Peyer's patch (tissue), 4 donors: ENCODE measurements at regions not wholly inside any gene's neighbourhood (a gene's known extent, or its start where the extent isn't known, plus 50 kb on each side); places are given as distances from the start of the nearest gene placed in this dataset.

Source experiments
- DNase-seq, 3 donors: peaks; one replicate each; pipeline ENCODE4 v3.0.0-alpha.2; 2017 to 2019
- H3K27ac ChIP-seq, 4 donors: fragments of 200-600 bp; sonication (generic); one replicate each; pipeline ENCODE4 v1.5.1; 2016 to 2019
- H3K27me3 ChIP-seq, 2 donors: fragments of 200-600 bp; sonication (generic); one replicate each; pipeline ENCODE4 v1.5.1; 2019
- H3K36me3 ChIP-seq, 3 donors: fragments of 200-600 bp; sonication (generic); one replicate each; pipeline ENCODE4 v1.5.1; 2016 to 2019
- H3K4me1 ChIP-seq, 4 donors: fragments of 200-600 bp; sonication (generic); one replicate each; pipeline ENCODE4 v1.5.1; 2016 to 2019
- H3K4me3 ChIP-seq, 4 donors: fragments of 200-600 bp; sonication (generic); 1 replicate in 3 of 4; 2 replicates in 1 of 4; pipeline ENCODE4 v1.5.1; 2016 to 2019; ENCODE audit warnings: mild to moderate bottlenecking in 1 of 4
- H3K9me3 ChIP-seq, 4 donors: fragments of 200-600 bp; sonication (generic); one replicate each; pipeline ENCODE4 v1.5.1; 2016 to 2019; ENCODE audit warnings: mild to moderate bottlenecking in 1 of 4
- CTCF ChIP-seq, 6 experiments: fragments of 450-650 bp in 4 of 6; fragments of 200-600 bp in 2 of 6; sonication (generic) in 1 of 6; IDR thresholded peaks; one replicate each; pipeline ENCODE4 v1.5.1; 2017 to 2019; ENCODE audit warnings: antibody characterized with exemption in 6 of 6, mild to moderate bottlenecking in 3 of 6, moderate library complexity in 1 of 6
- POLR2A ChIP-seq, 2 donors: fragments of 450-650 bp; IDR thresholded peaks; one replicate each; pipeline ENCODE4 v1.5.1; 2017; ENCODE audit warnings: antibody characterized with exemption in 2 of 2, mild to moderate bottlenecking in 2 of 2, moderate library complexity in 2 of 2

- DNase-seq, result no peak
- Histone ChIP-seq H3K36me3 (no peaks in the 10 kb centered on the region), H3K27me3 (no peaks in the 10 kb centered on the region), H3K27ac (no peak overlapping the region), H3K9me3 (no peaks in the 10 kb centered on the region), H3K4me1 (no peaks in the 10 kb centered on the region), H3K4me3 (no peak overlapping the region)
- TF ChIP-seq CTCF (IDR thresholded peaks at IDR 0.05), result no peak
- TF ChIP-seq POLR2A (IDR thresholded peaks at IDR 0.05), result no peak
Observed at GRCh38 chr15:47394286-47394809, 323.0 kb upstream of the SEMA6D start.

GRCh38 chr15:47395076-47395475, 322.2 kb upstream of the SEMA6D start:
- TF ChIP-seq POLR2A (IDR thresholded peaks at IDR 0.05) (no peak), CTCF (IDR thresholded peaks at IDR 0.05) (no peak)
- H3K9me3 ChIP-seq, result no peaks in the 10 kb centered on the region
- H3K4me3 ChIP-seq, result no peak overlapping the region
- DNase-seq, result no peak
- no peaks in the 10 kb centered on the region for H3K4me1 ChIP-seq
- H3K27ac ChIP-seq, result no peak overlapping the region
- H3K36me3 ChIP-seq, result no peaks in the 10 kb centered on the region
- no peaks in the 10 kb centered on the region for H3K27me3 ChIP-seq

- TF ChIP-seq POLR2A (IDR thresholded peaks at IDR 0.05) (no peak), CTCF (IDR thresholded peaks at IDR 0.05) (no peak)
- DNase-seq, result no peak
- Histone ChIP-seq H3K9me3 (no peaks in the 10 kb centered on the region), H3K4me1 (no peaks in the 10 kb centered on the region), H3K27me3 (no peaks in the 10 kb centered on the region), H3K36me3 (no peaks in the 10 kb centered on the region), H3K4me3 (no peak overlapping the region), H3K27ac (no peak overlapping the region)
Observed at GRCh38 chr15:47397655-47398054, 319.6 kb upstream of the SEMA6D start.

- Histone ChIP-seq H3K4me3 (no peak overlapping the region), H3K4me1 (no peaks in the 10 kb centered on the region), H3K9me3 (no peaks in the 10 kb centered on the region), H3K36me3 (no peaks in the 10 kb centered on the region), H3K27me3 (no peaks in the 10 kb centered on the region), H3K27ac (no peak overlapping the region)
- no peak for DNase-seq
- TF ChIP-seq POLR2A (IDR thresholded peaks at IDR 0.05), result no peak
- no peak for TF ChIP-seq CTCF (IDR thresholded peaks at IDR 0.05)
Observed at GRCh38 chr15:47398132-47398531, 319.2 kb upstream of the SEMA6D start.

- Histone ChIP-seq H3K27me3 (no peaks in the 10 kb centered on the region), H3K4me3 (no peak overlapping the region), H3K9me3 (no peaks in the 10 kb centered on the region), H3K4me1 (no peaks in the 10 kb centered on the region), H3K36me3 (no peaks in the 10 kb centered on the region), H3K27ac (no peak overlapping the region)
- TF ChIP-seq POLR2A (IDR thresholded peaks at IDR 0.05), result no peak
- no peak for TF ChIP-seq CTCF (IDR thresholded peaks at IDR 0.05)
- DNase-seq, result no peak
Observed at GRCh38 chr15:47398594-47398993, 318.7 kb upstream of the SEMA6D start.

- Histone ChIP-seq H3K4me1 (no peaks in the 10 kb centered on the region), H3K27me3 (no peaks in the 10 kb centered on the region), H3K27ac (no peak overlapping the region), H3K36me3 (no peaks in the 10 kb centered on the region), H3K9me3 (no peaks in the 10 kb centered on the region), H3K4me3 (no peak overlapping the region)
- DNase-seq, result no peak
- TF ChIP-seq POLR2A (IDR thresholded peaks at IDR 0.05), result no peak
- no peak for TF ChIP-seq CTCF (IDR thresholded peaks at IDR 0.05)
Observed at GRCh38 chr15:47399100-47399499, 318.2 kb upstream of the SEMA6D start.
